COR-L47 (cell line): ENCODE measurements at regions not wholly inside any gene's neighbourhood (a gene's known extent, or its start where the extent isn't known, plus 50 kb on each side); places are given as distances from the start of the nearest gene placed in this dataset.
"Not testable (repeated sequence)": the region's sequence is repeated elsewhere in the genome, so short reads cannot be mapped to it uniquely, and the experiment has no call there.

Source experiments
- DNase-seq: peaks from one replicate; lab custom pipeline; 2025; lab: John Stamatoyannopoulos, UW

- DNase-seq = no peak
Observed at GRCh38 chr12:46945591-46945990, 119.8 kb upstream of the SLC38A4 start.

- DNase-seq = no peak
Observed at GRCh38 chr12:46946137-46946536, 120.3 kb upstream of the SLC38A4 start.

GRCh38 chr12:46948936-46949545 is 123.2 kb upstream of the SLC38A4 start:
- no peak for DNase-seq

- no peak for DNase-seq
Observed at GRCh38 chr12:46950094-46950493, 124.3 kb upstream of the SLC38A4 start.

GRCh38 chr12:46952880-46953483 is 126.4 kb upstream of the PCED1B start:
- DNase-seq = no peak

- no peak for DNase-seq
Observed at GRCh38 chr12:46956451-46957035, 122.9 kb upstream of the PCED1B start.

GRCh38 chr12:46958053-46958452 is 121.4 kb upstream of the PCED1B start:
- no peak for DNase-seq

GRCh38 chr12:46958599-46959290 is 120.7 kb upstream of the PCED1B start:
- no peak for DNase-seq

GRCh38 chr12:46959502-46959901 is 119.9 kb upstream of the PCED1B start:
- no peak for DNase-seq

- DNase-seq = no peak
Observed at GRCh38 chr12:46960681-46961080, 118.7 kb upstream of the PCED1B start.

- DNase-seq = no peak
Observed at GRCh38 chr12:46963191-46963590, 116.2 kb upstream of the PCED1B start.

- DNase-seq = no peak
Observed at GRCh38 chr12:46963977-46964971, 115.1 kb upstream of the PCED1B start.

GRCh38 chr12:46965137-46965536 is 114.3 kb upstream of the PCED1B start:
- no peak for DNase-seq

GRCh38 chr12:46965880-46966279 is 113.5 kb upstream of the PCED1B start:
- DNase-seq = no peak

GRCh38 chr12:46970636-46971035 is 108.8 kb upstream of the PCED1B start:
- no peak for DNase-seq

- not testable (repeated sequence) for DNase-seq
Observed at GRCh38 chr12:46973937-46974336, 105.5 kb upstream of the PCED1B start.

GRCh38 chr12:46977871-46978375 is 101.5 kb upstream of the PCED1B start:
- no peak for DNase-seq

GRCh38 chr12:46981622-46982021 is 97.8 kb upstream of the PCED1B start:
- DNase-seq = no peak

- DNase-seq = no peak
Observed at GRCh38 chr12:46982629-46983392, 96.6 kb upstream of the PCED1B start.

GRCh38 chr12:46983393-46983793 is 96.0 kb upstream of the PCED1B start:
- no peak for DNase-seq
